Trophoblast cell (in vitro differentiated cells and primary cell): ENCODE measurements at regions not wholly inside any gene's neighbourhood (a gene's known extent, or its start where the extent isn't known, plus 50 kb on each side); places are given as distances from the start of the nearest gene placed in this dataset.
"Not testable (repeated sequence)": the region's sequence is repeated elsewhere in the genome, so short reads cannot be mapped to it uniquely, and the experiment has no call there.

Experiments
- DNase-seq, 2 donors: peaks; one replicate each; pipeline ENCODE4 v3.0.0-alpha.2; 2016
- H2AFZ ChIP-seq: 2 replicates; pipeline ENCODE4 v1.6.1; 2013; ENCODE audit warnings: low read length, moderate library complexity, mild to moderate bottlenecking; ENCODE audit not compliant: insufficient read depth, poor library complexity
- H2AK5ac ChIP-seq: 2 replicates; pipeline ENCODE4 v1.6.1; 2013; ENCODE audit warnings: mild to moderate bottlenecking, low read length
- H2BK120ac ChIP-seq: 2 replicates; pipeline ENCODE4 v1.6.1; 2013; ENCODE audit warnings: low read length, mild to moderate bottlenecking, moderate library complexity; ENCODE audit not compliant: insufficient read depth, poor library complexity
- H2BK12ac ChIP-seq: 2 replicates; pipeline ENCODE4 v1.6.1; 2013; ENCODE audit warnings: mild to moderate bottlenecking, low read length, moderate library complexity
- H2BK5ac ChIP-seq: 2 replicates; pipeline ENCODE4 v1.6.1; 2013; ENCODE audit warnings: low read length, low read depth, moderate library complexity, mild to moderate bottlenecking; ENCODE audit not compliant: poor library complexity
- H3K14ac ChIP-seq: 2 replicates; pipeline ENCODE4 v1.6.1; 2013; ENCODE audit warnings: mild to moderate bottlenecking, low read length
- H3K18ac ChIP-seq: 2 replicates; pipeline ENCODE4 v1.6.1; 2013; ENCODE audit warnings: mild to moderate bottlenecking, low read length
- H3K23ac ChIP-seq: 2 replicates; pipeline ENCODE4 v1.6.1; 2013; ENCODE audit warnings: low read length
- H3K27ac ChIP-seq: 2 replicates; pipeline ENCODE4 v1.5.1; 2013; ENCODE audit warnings: low read depth, mild to moderate bottlenecking, inconsistent platforms, low read length, moderate library complexity
- H3K27me3 ChIP-seq: 2 replicates; pipeline ENCODE4 v1.6.1; 2013; ENCODE audit warnings: inconsistent platforms, mild to moderate bottlenecking, low read length, moderate library complexity; ENCODE audit not compliant: insufficient read depth
- H3K36me3 ChIP-seq, 2 experiments: 1 replicate in 1 of 2; 2 replicates in 1 of 2; pipeline ENCODE4 v1.6.1; 2013; ENCODE audit warnings: low read length in 2 of 2, mild to moderate bottlenecking in 2 of 2, moderate library complexity in 1 of 2; ENCODE audit not compliant: insufficient read depth in 2 of 2, control insufficient read depth in 1 of 2
- H3K4ac ChIP-seq: 2 replicates; pipeline ENCODE4 v1.6.1; 2013; ENCODE audit warnings: low read depth, mild to moderate bottlenecking, low read length, moderate library complexity
- H3K4me1 ChIP-seq, 2 experiments: 1 replicate in 1 of 2; 2 replicates in 1 of 2; pipeline ENCODE4 v1.6.1; 2013; ENCODE audit warnings: low read length in 2 of 2, mild to moderate bottlenecking in 2 of 2, moderate library complexity in 1 of 2; ENCODE audit not compliant: insufficient read depth in 2 of 2, control insufficient read depth in 1 of 2
- H3K4me2 ChIP-seq: 2 replicates; pipeline ENCODE4 v1.6.1; 2013; ENCODE audit warnings: inconsistent platforms, mild to moderate bottlenecking, low read length, moderate library complexity
- H3K4me3 ChIP-seq: 2 replicates; pipeline ENCODE4 v1.5.1; 2013; ENCODE audit warnings: mild to moderate bottlenecking, low read depth, low read length, inconsistent platforms
- H3K79me1 ChIP-seq: one replicate; pipeline ENCODE4 v1.6.1; 2013; ENCODE audit warnings: low read length
- H3K79me2 ChIP-seq: 2 replicates; pipeline ENCODE4 v1.6.1; 2013; ENCODE audit warnings: low read length, mild to moderate bottlenecking; ENCODE audit not compliant: control insufficient read depth, insufficient read depth, poor library complexity
- H3K9ac ChIP-seq: 2 replicates; pipeline ENCODE4 v1.6.1; 2013; ENCODE audit warnings: mild to moderate bottlenecking, low read length
- H3K9me3 ChIP-seq: 2 replicates; pipeline ENCODE4 v1.6.1; 2013; ENCODE audit warnings: low read depth, mild to moderate bottlenecking, control low read depth, inconsistent platforms, low read length; ENCODE audit not compliant: insufficient read depth
- H4K12ac ChIP-seq: 2 replicates; pipeline ENCODE4 v1.6.1; 2013; ENCODE audit warnings: low read depth, mild to moderate bottlenecking, low read length, moderate library complexity
- H4K8ac ChIP-seq: 2 replicates; pipeline ENCODE4 v1.6.1; 2013; ENCODE audit warnings: low read depth, mild to moderate bottlenecking, low read length, moderate library complexity
- H4K91ac ChIP-seq: one replicate; pipeline ENCODE4 v1.6.1; 2013; ENCODE audit warnings: low read depth, mild to moderate bottlenecking, low read length, moderate library complexity
- WGBS: extraction: QIAGEN DNeasy Blood & Tissue Kit; methylation state at CpG from one replicate; pipeline ENCODE4 v1.1.7; 2013; ENCODE audit warnings: missing lambda C conversion rate; ENCODE audit not compliant: insufficient read length, insufficient coverage; ENCODE audit errors: extremely low coverage; 5-methylcytosine and 5-hydroxymethylcytosine counted together

GRCh38 chr17:5897981-5898380 is 172.2 kb upstream of the WSCD1 start:
- H3K18ac ChIP-seq, H3K4me2 ChIP-seq, H3K4me1 ChIP-seq, H3K9me3 ChIP-seq, H4K91ac ChIP-seq, H3K4me3 ChIP-seq, H3K14ac ChIP-seq, H2AFZ ChIP-seq, H3K27me3 ChIP-seq, H2BK120ac ChIP-seq, H2AK5ac ChIP-seq, H4K12ac ChIP-seq, H3K36me3 ChIP-seq, H4K8ac ChIP-seq, DNase-seq, H2BK12ac ChIP-seq, H2BK5ac ChIP-seq, H3K27ac ChIP-seq, H3K9ac ChIP-seq, H3K23ac ChIP-seq, H3K79me2 ChIP-seq, H3K4ac ChIP-seq, H3K79me1 ChIP-seq: not testable (repeated sequence)
- no CpG with 5 or more reads among the region's 8 CpGs for WGBS

GRCh38 chr17:5898406-5898805 is 171.8 kb upstream of the WSCD1 start:
- Histone ChIP-seq H2AK5ac (no peak overlapping the region), H3K18ac (no peak overlapping the region), H3K4ac (no peak overlapping the region), H4K12ac (no peak overlapping the region), H3K9ac (no peak overlapping the region), H3K27ac (no peak overlapping the region), H3K14ac (no peak overlapping the region), H3K9me3 (peaks cover 2% of the 10 kb centered on the region), H3K79me2 (no peaks in the 10 kb centered on the region), H3K27me3 (no peaks in the 10 kb centered on the region), H3K4me2 (no peak overlapping the region), H2BK12ac (no peak overlapping the region), H4K8ac (no peak overlapping the region), H3K4me1 (no peaks in the 10 kb centered on the region), H3K23ac (no peak overlapping the region), H2BK5ac (no peak overlapping the region), H3K36me3 (no peaks in the 10 kb centered on the region), H3K79me1 (no peaks in the 10 kb centered on the region), H2AFZ (no peak overlapping the region), H4K91ac (no peak overlapping the region), H3K4me3 (peak overlapping the region; percentile 43), H2BK120ac (no peak overlapping the region)
- WGBS, result no CpG with 5 or more reads among the region's 8 CpGs
- DNase-seq, result no peak

- Histone ChIP-seq H4K91ac (no peak overlapping the region), H2AFZ (no peak overlapping the region), H3K4me3 (no peak overlapping the region), H3K27ac (no peak overlapping the region), H3K9ac (no peak overlapping the region), H3K27me3 (no peaks in the 10 kb centered on the region), H3K79me2 (no peaks in the 10 kb centered on the region), H3K4me1 (no peaks in the 10 kb centered on the region), H3K36me3 (no peaks in the 10 kb centered on the region), H3K18ac (no peak overlapping the region), H4K12ac (no peak overlapping the region), H3K9me3 (peaks cover 2% of the 10 kb centered on the region), H3K14ac (no peak overlapping the region), H3K23ac (no peak overlapping the region), H2AK5ac (no peak overlapping the region), H4K8ac (no peak overlapping the region), H2BK5ac (no peak overlapping the region), H2BK12ac (no peak overlapping the region), H3K79me1 (no peaks in the 10 kb centered on the region), H2BK120ac (no peak overlapping the region), H3K4me2 (no peak overlapping the region), H3K4ac (no peak overlapping the region)
- WGBS, result no CpG with 5 or more reads among the region's 12 CpGs
- no peak for DNase-seq
Measured at GRCh38 chr17:5899496-5900195, 170.5 kb upstream of the WSCD1 start.

GRCh38 chr17:5901731-5902130 is 168.4 kb upstream of the WSCD1 start:
- no peaks in the 10 kb centered on the region for H3K79me2 ChIP-seq
- peaks cover 2% of the 10 kb centered on the region for H3K9me3 ChIP-seq
- H2BK12ac ChIP-seq, result no peak overlapping the region
- no peak overlapping the region for H3K4ac ChIP-seq
- H3K27me3 ChIP-seq, result no peaks in the 10 kb centered on the region
- no peak overlapping the region for H4K91ac ChIP-seq
- no peak overlapping the region for H4K12ac ChIP-seq
- no peaks in the 10 kb centered on the region for H3K4me1 ChIP-seq
- no peak overlapping the region for H3K14ac ChIP-seq
- no peaks in the 10 kb centered on the region for H3K79me1 ChIP-seq
- H3K18ac ChIP-seq, result no peak overlapping the region
- H2AK5ac ChIP-seq, result no peak overlapping the region
- no peaks in the 10 kb centered on the region for H3K36me3 ChIP-seq
- H3K4me2 ChIP-seq, result no peak overlapping the region
- no peak overlapping the region for H4K8ac ChIP-seq
- H3K4me3 ChIP-seq, result no peak overlapping the region
- no peak overlapping the region for H3K23ac ChIP-seq
- H3K27ac ChIP-seq, result no peak overlapping the region
- WGBS, result no CpG with 5 or more reads among the region's 6 CpGs
- no peak overlapping the region for H3K9ac ChIP-seq
- no peak overlapping the region for H2BK120ac ChIP-seq
- H2BK5ac ChIP-seq, result no peak overlapping the region
- peak in 1 of 2 donors; percentile 2 for DNase-seq
- no peak overlapping the region for H2AFZ ChIP-seq
